Panc1 (cell line): ENCODE measurements at regions not wholly inside any gene's neighbourhood (a gene's known extent, or its start where the extent isn't known, plus 50 kb on each side); places are given as distances from the start of the nearest gene placed in this dataset.

Source experiments
- ATAC-seq: fragments of 200-7000 bp; cut with Tn5 transposase; 2 replicates; pipeline ENCODE4 v1.9.1; 2020; ENCODE audit warnings: mild to moderate bottlenecking, moderate library complexity
- BruUV-seq: library from RNA; stranded (reverse); fragments of 400-500 nt; replicated peaks from 2 replicates; lab custom pipeline; 2021; lab: Mats Ljungman, UMichigan
- CTCF ChIA-PET: fragments of 300-600 bp; sonication (Branson Sonifier 250); formaldehyde crosslinking; loops from one replicate; lab custom pipeline; 2022; ENCODE audit warnings: antibody characterized with exemption; lab: Charles Lee
- POLR2A ChIA-PET: fragments of 300-600 bp; sonication (Branson Sonifier 250); formaldehyde crosslinking; loops from one replicate; lab custom pipeline; 2022; ENCODE audit warnings: antibody characterized with exemption; lab: Charles Lee
- DNase-seq: peaks from one replicate; pipeline ENCODE4 v3.0.0-alpha.2; 2010; ENCODE audit warnings: low read depth, low spot score
- H3K27ac ChIP-seq: 2 replicates; pipeline ENCODE4 v1.5.1; 2011; ENCODE audit warnings: mild to moderate bottlenecking, low read length, inconsistent platforms
- H3K27me3 ChIP-seq: fragments of 200-500 bp; sonication (Bioruptor generic); 2 replicates; pipeline ENCODE4 v1.6.0; 2014; ENCODE audit warnings: low read length, inconsistent platforms; ENCODE audit not compliant: control insufficient read depth, insufficient read depth
- H3K36me3 ChIP-seq: fragments of 200-500 bp; sonication (Bioruptor generic); 2 replicates; pipeline ENCODE4 v1.5.1; 2014; ENCODE audit warnings: inconsistent platforms, mild to moderate bottlenecking, low read length, moderate library complexity; ENCODE audit not compliant: control insufficient read depth, insufficient read depth
- H3K4me1 ChIP-seq: 2 replicates; pipeline ENCODE4 v1.5.1; 2011; ENCODE audit warnings: inconsistent platforms, mild to moderate bottlenecking, low read length, moderate library complexity; ENCODE audit not compliant: control insufficient read depth, insufficient read depth
- H3K4me3 ChIP-seq, 2 experiments: 2 replicates each; pipeline ENCODE4 v1.5.1; 2011 to 2012; ENCODE audit warnings: low read depth in 2 of 2, low read length in 2 of 2, mild to moderate bottlenecking in 2 of 2, inconsistent platforms in 1 of 2, moderate library complexity in 1 of 2
- H3K9me3 ChIP-seq: fragments of 200-500 bp; sonication (Bioruptor generic); 2 replicates; pipeline ENCODE4 v1.5.1; 2014; ENCODE audit warnings: low read depth, mild to moderate bottlenecking, inconsistent platforms, low read length, moderate library complexity; ENCODE audit not compliant: control insufficient read depth, insufficient read depth
- CTCF ChIP-seq: fragments of 450-650 bp; IDR thresholded peaks from 2 replicates; pipeline ENCODE4 v1.5.1; 2017; ENCODE audit warnings: mild to moderate bottlenecking
- POLR2AphosphoS5 ChIP-seq: IDR thresholded peaks from 2 replicates; pipeline ENCODE4 v1.6.1; 2012; ENCODE audit warnings: mild to moderate bottlenecking, low read depth, low read length, moderate library complexity
- SIN3A ChIP-seq: IDR thresholded peaks from 2 replicates; pipeline ENCODE4 v1.6.1; 2012; ENCODE audit warnings: low read depth, mild to moderate bottlenecking, low read length, moderate library complexity, borderline replicate concordance; ENCODE audit not compliant: insufficient read depth
- TCF7L2 ChIP-seq: IDR thresholded peaks from 2 replicates; pipeline ENCODE4 v1.6.1; 2011; ENCODE audit warnings: mild to moderate bottlenecking, low read depth, low read length, inconsistent platforms
- in situ Hi-C: cut with HindIII; loops from 2 replicates; pipeline ENCODE4 v1.10.0; 2016; ENCODE audit warnings: low sequenced_read_pairs, low pct_unique_long_range_greater_than_20kb
- intact Hi-C: fragments of 100-400 bp; cut with micrococcal nuclease; formaldehyde crosslinking; loops from one replicate; pipeline ENCODE4 v1.10.0; 2022; ENCODE audit not compliant: unreplicated experiment
- TF ChIP-seq, protein P1 (sequence below), 2 experiments: IDR thresholded peaks; 2 replicates each; pipeline ENCODE4 v1.6.1; 2011 to 2012; ENCODE audit warnings: low read depth in 2 of 2, control low read depth in 1 of 2, low read length in 1 of 2, mild to moderate bottlenecking in 1 of 2, moderate library complexity in 1 of 2; ENCODE audit not compliant: insufficient read depth in 1 of 2

- no peak for DNase-seq
- in situ Hi-C loops, result no loop called here
Measured at GRCh38 chr1:83705091-83705490, 293.8 kb downstream of the TTLL7 start.

DNA sequence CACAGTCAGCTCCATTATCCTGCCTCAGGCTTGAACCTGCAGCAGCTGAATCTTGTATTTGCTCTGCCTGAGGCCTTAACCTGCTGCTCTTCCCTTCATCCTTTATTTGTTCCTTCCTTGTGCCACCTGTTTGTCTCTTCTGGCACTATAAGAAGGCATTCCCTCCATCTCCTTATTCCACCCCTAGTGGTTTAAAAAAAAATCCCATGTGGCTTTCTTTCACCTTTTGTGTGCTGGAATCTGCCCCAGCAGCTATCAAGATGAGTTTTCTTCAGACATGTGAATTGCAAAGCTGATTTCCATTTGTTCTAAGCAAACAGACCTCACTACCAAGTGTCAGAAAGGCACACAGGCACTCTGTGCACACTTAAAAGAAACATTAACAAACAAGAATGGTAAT lies 294.6 kb downstream of the TTLL7 start:
- intact Hi-C loops, result no loop called here
- ChIA-PET POLR2A (no interaction called here), CTCF (no interaction called here)
- Histone ChIP-seq H3K4me1 (no peaks in the 10 kb centered on the region), H3K9me3 (no peaks in the 10 kb centered on the region), H3K36me3 (no peaks in the 10 kb centered on the region), H3K4me3 (no peak overlapping the region), H3K27me3 (no peaks in the 10 kb centered on the region), H3K27ac (no peak overlapping the region)
- TF ChIP-seq POLR2AphosphoS5 (no peak), CTCF (peak; percentile 11)
- DNase-seq (no peak), ATAC-seq (no peak)
- in situ Hi-C loops, result no loop called here
- BruUV-seq, result no TSS peak

More at GRCh38 chr1:83705091-83705490, 293.8 kb downstream of the TTLL7 start:
- no peak for ATAC-seq
- Histone ChIP-seq H3K27ac (no peak overlapping the region), H3K27me3 (no peaks in the 10 kb centered on the region), H3K4me3 (no peak overlapping the region), H3K36me3 (no peaks in the 10 kb centered on the region), H3K9me3 (no peaks in the 10 kb centered on the region), H3K4me1 (no peaks in the 10 kb centered on the region)
- intact Hi-C loops, result no loop called here
- no TSS peak for BruUV-seq
- ChIA-PET CTCF (no interaction called here), POLR2A (no interaction called here)
- TF ChIP-seq SIN3A (no peak), CTCF (no peak), TCF7L2 (no peak), POLR2AphosphoS5 (no peak)
- TF ChIP-seq, protein P1, sequence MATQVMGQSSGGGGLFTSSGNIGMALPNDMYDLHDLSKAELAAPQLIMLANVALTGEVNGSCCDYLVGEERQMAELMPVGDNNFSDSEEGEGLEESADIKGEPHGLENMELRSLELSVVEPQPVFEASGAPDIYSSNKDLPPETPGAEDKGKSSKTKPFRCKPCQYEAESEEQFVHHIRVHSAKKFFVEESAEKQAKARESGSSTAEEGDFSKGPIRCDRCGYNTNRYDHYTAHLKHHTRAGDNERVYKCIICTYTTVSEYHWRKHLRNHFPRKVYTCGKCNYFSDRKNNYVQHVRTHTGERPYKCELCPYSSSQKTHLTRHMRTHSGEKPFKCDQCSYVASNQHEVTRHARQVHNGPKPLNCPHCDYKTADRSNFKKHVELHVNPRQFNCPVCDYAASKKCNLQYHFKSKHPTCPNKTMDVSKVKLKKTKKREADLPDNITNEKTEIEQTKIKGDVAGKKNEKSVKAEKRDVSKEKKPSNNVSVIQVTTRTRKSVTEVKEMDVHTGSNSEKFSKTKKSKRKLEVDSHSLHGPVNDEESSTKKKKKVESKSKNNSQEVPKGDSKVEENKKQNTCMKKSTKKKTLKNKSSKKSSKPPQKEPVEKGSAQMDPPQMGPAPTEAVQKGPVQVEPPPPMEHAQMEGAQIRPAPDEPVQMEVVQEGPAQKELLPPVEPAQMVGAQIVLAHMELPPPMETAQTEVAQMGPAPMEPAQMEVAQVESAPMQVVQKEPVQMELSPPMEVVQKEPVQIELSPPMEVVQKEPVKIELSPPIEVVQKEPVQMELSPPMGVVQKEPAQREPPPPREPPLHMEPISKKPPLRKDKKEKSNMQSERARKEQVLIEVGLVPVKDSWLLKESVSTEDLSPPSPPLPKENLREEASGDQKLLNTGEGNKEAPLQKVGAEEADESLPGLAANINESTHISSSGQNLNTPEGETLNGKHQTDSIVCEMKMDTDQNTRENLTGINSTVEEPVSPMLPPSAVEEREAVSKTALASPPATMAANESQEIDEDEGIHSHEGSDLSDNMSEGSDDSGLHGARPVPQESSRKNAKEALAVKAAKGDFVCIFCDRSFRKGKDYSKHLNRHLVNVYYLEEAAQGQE (IDR thresholded peaks at IDR 0.05; ENCODE audit: insufficient read depth in 1 of 2, low read depth in 2 of 2, low read length in 1 of 2), result no peak

- CTCF ChIA-PET, result no interaction called here
Measured at GRCh38 chr1:83702356-83702755, 296.6 kb downstream of the TTLL7 start.

More at GRCh38 chr1:83702356-83702755, 296.6 kb downstream of the TTLL7 start:
- no peaks in the 10 kb centered on the region for H3K9me3 ChIP-seq
- in situ Hi-C loops (no loop called here), intact Hi-C loops (no loop called here)
- no peaks in the 10 kb centered on the region for H3K4me1 ChIP-seq
- ATAC-seq (no peak), DNase-seq (no peak)
- no peaks in the 10 kb centered on the region for H3K36me3 ChIP-seq
- no peaks in the 10 kb centered on the region for H3K27me3 ChIP-seq
- H3K27ac ChIP-seq, result no peak overlapping the region
- BruUV-seq, result no TSS peak
- H3K4me3 ChIP-seq, result no peak overlapping the region
- TF ChIP-seq TCF7L2 (no peak), POLR2AphosphoS5 (no peak), SIN3A (no peak), CTCF (no peak)
- TF ChIP-seq, protein P1 (IDR thresholded peaks at IDR 0.05; ENCODE audit: insufficient read depth in 1 of 2, low read depth in 2 of 2, low read length in 1 of 2), result no peak
- POLR2A ChIA-PET, result no interaction called here
